A204.1 (cell line): ENCODE measurements at regions not wholly inside any gene's neighbourhood (a gene's known extent, or its start where the extent isn't known, plus 50 kb on each side); places are given as distances from the start of the nearest gene placed in this dataset.

Source experiments
- FAIRE-seq: peaks from 2 replicates; lab custom pipeline; 2012; peaks lifted over from hg19 to GRCh38; lab: Jason Lieb, UNC

GRCh38 chr17:77688369-77688768 lies 270.1 kb upstream of the TNRC6C start:
- FAIRE-seq, result no peak

- FAIRE-seq, result no peak
These were observed 268.0 kb upstream of the TNRC6C start for GRCh38 chr17:77690271-77691161.

- FAIRE-seq, result no peak
These were observed 267.1 kb upstream of the TNRC6C start for GRCh38 chr17:77691216-77692085.

- FAIRE-seq, result no peak
These were observed 265.8 kb upstream of the TNRC6C start for GRCh38 chr17:77692571-77693161.

- FAIRE-seq, result no peak
These were observed 265.2 kb upstream of the TNRC6C start for GRCh38 chr17:77693301-77693700.

- no peak for FAIRE-seq
These were observed 264.7 kb upstream of the TNRC6C start for GRCh38 chr17:77693776-77694175.

GRCh38 chr17:77694391-77695363 lies 263.8 kb upstream of the TNRC6C start:
- no peak for FAIRE-seq

GRCh38 chr17:77695386-77695785 lies 263.1 kb upstream of the TNRC6C start:
- FAIRE-seq, result no peak

GRCh38 chr17:77696151-77696720 lies 262.3 kb upstream of the TNRC6C start:
- FAIRE-seq, result no peak

GRCh38 chr17:77696721-77697460 lies 261.6 kb upstream of the TNRC6C start:
- no peak for FAIRE-seq

GRCh38 chr17:77697480-77698400 lies 260.8 kb upstream of the TNRC6C start:
- no peak for FAIRE-seq

GRCh38 chr17:77698903-77699623 lies 259.4 kb upstream of the TNRC6C start:
- no peak for FAIRE-seq

GRCh38 chr17:77700165-77700881 lies 258.2 kb upstream of the TNRC6C start:
- no peak for FAIRE-seq

- no peak for FAIRE-seq
These were observed 256.5 kb upstream of the TNRC6C start for GRCh38 chr17:77701996-77702395.

GRCh38 chr17:77704048-77704815 lies 254.3 kb upstream of the TNRC6C start:
- FAIRE-seq, result no peak

- no peak for FAIRE-seq
These were observed 251.6 kb upstream of the TNRC6C start for GRCh38 chr17:77706938-77707337.

GRCh38 chr17:77707546-77707945 lies 251.0 kb upstream of the TNRC6C start:
- FAIRE-seq, result no peak
